GM12878 (cell line): ENCODE measurements at regions not wholly inside any gene's neighbourhood (a gene's known extent, or its start where the extent isn't known, plus 50 kb on each side); places are given as distances from the start of the nearest gene placed in this dataset.

Source experiments
- ATAC-seq: fragments of 200-7000 bp; cut with Tn5 transposase; 3 replicates; pipeline ENCODE4 v1.9.1; 2020; ENCODE audit warnings: mild to moderate bottlenecking, moderate library complexity
- BruUV-seq: library from RNA; stranded (reverse); fragments of 400-500 nt; replicated peaks from 2 replicates; lab custom pipeline; 2021; lab: Mats Ljungman, UMichigan
- CTCF ChIA-PET: fragments of 300-600 bp; sonication (Branson Sonifier 250); formaldehyde crosslinking; extraction: SDS; loops from one replicate; lab custom pipeline; 2021; ENCODE audit warnings: inconsistent platforms; lab: Yijun Ruan, JAX
- POLR2A ChIA-PET: fragments of 350-600 bp; formaldehyde crosslinking; extraction: SDS; loops from one replicate; lab custom pipeline; 2021; ENCODE audit warnings: inconsistent platforms; lab: Charles Lee
- RAD21 ChIA-PET: fragments of 300-600 bp; sonication (Branson Sonifier 250); formaldehyde crosslinking; loops from one replicate; lab custom pipeline; 2023; ENCODE audit warnings: antibody characterized with exemption; ENCODE audit not compliant: unreplicated experiment; lab: Charles Lee
- SMC1A ChIA-PET: fragments of 300-600 bp; sonication (Branson Sonifier 250); formaldehyde crosslinking; loops from one replicate; lab custom pipeline; 2023; ENCODE audit not compliant: unreplicated experiment, uncharacterized antibody; lab: Charles Lee
- DNase-seq: peaks from one replicate; pipeline ENCODE4 v3.0.0-alpha.2; 2011; ENCODE audit warnings: low read depth, low spot score
- FAIRE-seq: peaks from 3 replicates; lab custom pipeline; 2011; peaks lifted over from hg19 to GRCh38; lab: Jason Lieb, UNC
- H2AFZ ChIP-seq: 2 replicates; pipeline ENCODE4 v1.6.0; 2011; ENCODE audit warnings: low read depth, low read length, control low read depth; ENCODE audit not compliant: control insufficient read depth
- H3K27ac ChIP-seq: 2 replicates; pipeline ENCODE4 v1.5.1; 2011; ENCODE audit warnings: control low read depth; ENCODE audit not compliant: control insufficient read depth, insufficient read depth
- H3K27me3 ChIP-seq, 2 experiments: replicated peaks in 1 of 2; 2 replicates each; pipeline versions ENCODE4 v1.6.0 to v1.6.1; 2011; ENCODE audit warnings: low read length in 1 of 2; ENCODE audit not compliant: control insufficient read depth in 2 of 2, insufficient read depth in 2 of 2
- H3K36me3 ChIP-seq, 2 experiments: 2 replicates each; pipeline ENCODE4 v1.5.1; 2011; ENCODE audit warnings: low read length in 1 of 2; ENCODE audit not compliant: control insufficient read depth in 2 of 2, insufficient read depth in 2 of 2
- H3K4me1 ChIP-seq: 2 replicates; pipeline ENCODE4 v1.6.1; 2011; ENCODE audit warnings: mild to moderate bottlenecking, low read length, moderate library complexity, mixed read lengths; ENCODE audit not compliant: control insufficient read depth, insufficient read depth
- H3K4me2 ChIP-seq: 2 replicates; pipeline ENCODE4 v1.6.0; 2011; ENCODE audit warnings: control low read depth; ENCODE audit not compliant: control insufficient read depth, insufficient read depth
- H3K4me3 ChIP-seq: fragments of 200-600 bp; sonication (generic); 2 replicates; pipeline ENCODE4 v1.5.1; 2016
- H3K79me2 ChIP-seq: 2 replicates; pipeline ENCODE4 v1.6.0; 2011; ENCODE audit warnings: low read length; ENCODE audit not compliant: control insufficient read depth, insufficient read depth
- H3K9ac ChIP-seq: 2 replicates; pipeline ENCODE4 v1.8.0; 2011; ENCODE audit warnings: low read length, control low read depth, mixed read lengths; ENCODE audit not compliant: control insufficient read depth, insufficient read depth
- H3K9me3 ChIP-seq: replicated peaks from 3 replicates; pipeline ENCODE4 v1.5.1; 2011; ENCODE audit warnings: mild to moderate bottlenecking, low read length; ENCODE audit not compliant: control insufficient read depth, insufficient read depth
- H4K20me1 ChIP-seq: 2 replicates; pipeline ENCODE4 v1.6.0; 2011; ENCODE audit not compliant: control insufficient read depth, insufficient read depth
- ATF7 ChIP-seq: fragments of 450-650 bp; IDR thresholded peaks from 2 replicates; pipeline ENCODE4 v1.6.1; 2016; ENCODE audit warnings: low read depth, mild to moderate bottlenecking
- BMI1 ChIP-seq: fragments of 450-650 bp; IDR thresholded peaks from 2 replicates; pipeline ENCODE4 v1.6.1; 2016; ENCODE audit warnings: mild to moderate bottlenecking, moderate library complexity, borderline replicate concordance
- CHD1 ChIP-seq: IDR thresholded peaks from 2 replicates; pipeline ENCODE4 v1.6.1; 2012; ENCODE audit warnings: low read depth, low read length, improper control_type of control experiment
- HDAC2 ChIP-seq: fragments of 200-600 bp; sonication (generic); IDR thresholded peaks from 2 replicates; pipeline ENCODE4 v1.6.1; 2017
- HDGF ChIP-seq: fragments of 450-650 bp; IDR thresholded peaks from 2 replicates; pipeline ENCODE4 v1.6.1; 2016; ENCODE audit warnings: antibody characterized with exemption
- HSF1 ChIP-seq: fragments of 150-350 bp; IDR thresholded peaks from 2 replicates; pipeline ENCODE4 v1.6.1; 2014; ENCODE audit warnings: mild to moderate bottlenecking, low read depth, low read length
- NRF1 ChIP-seq: conservative IDR thresholded peaks from 2 replicates; pipeline ENCODE4 v1.6.1; 2011; ENCODE audit warnings: mild to moderate bottlenecking, low read depth, low read length, improper control_type of control experiment
- PKNOX1 ChIP-seq: fragments of 450-650 bp; IDR thresholded peaks from 2 replicates; pipeline ENCODE4 v1.6.1; 2016; ENCODE audit warnings: mild to moderate bottlenecking
- RB1 ChIP-seq: fragments of 450-650 bp; formaldehyde crosslinking; IDR thresholded peaks from 2 replicates; pipeline ENCODE4 v1.6.1; 2017; ENCODE audit warnings: mild to moderate bottlenecking, borderline replicate concordance
- RELA ChIP-seq: fragments of 450-650 bp; IDR thresholded peaks from 2 replicates; pipeline ENCODE4 v1.8.0; 2014; ENCODE audit warnings: borderline replicate concordance; ENCODE audit not compliant: partially characterized antibody
- ZBTB11 ChIP-seq: fragments of 450-650 bp; formaldehyde crosslinking; IDR thresholded peaks from 2 replicates; pipeline ENCODE4 v1.5.0; 2022; ENCODE audit warnings: mild to moderate bottlenecking, missing genetic modification characterization
- WGBS: methylation state at CpG from one replicate; pipeline ENCODE4 v1.1.6; 2016; ENCODE audit warnings: low lambda C conversion rate; ENCODE audit not compliant: insufficient replicate concordance, insufficient coverage; ENCODE audit errors: missing lambda C conversion rate; 5-methylcytosine and 5-hydroxymethylcytosine counted together
- in situ Hi-C: fragments of 300-500 bp; cut with MboI; formaldehyde crosslinking; loops from 9 replicates; pipeline ENCODE4 v1.14.3; 2018; ENCODE audit warnings: mixed read lengths
- intact Hi-C: fragments of 100-400 bp; cut with micrococcal nuclease; formaldehyde crosslinking; loops from one replicate; pipeline ENCODE4 v1.14.2; 2022; ENCODE audit not compliant: unreplicated experiment

GRCh38 chr2:129779783-129780182, 199.7 kb upstream of the RAB6C start:
- TF ChIP-seq BMI1 = no peak
- TF ChIP-seq, all 136 proteins: peak for 0
- Histone ChIP-seq H3K9ac (no peak overlapping the region), H3K79me2 (no peaks in the 10 kb centered on the region), H3K4me3 (no peak overlapping the region), H3K4me1 (no peaks in the 10 kb centered on the region), H2AFZ (no peak overlapping the region), H3K27me3 (no peaks in the 10 kb centered on the region; a peak in 1 of 4 replicates), H3K9me3 (no peaks in the 10 kb centered on the region), H4K20me1 (no peaks in the 10 kb centered on the region), H3K36me3 (no peaks in the 10 kb centered on the region), H3K27ac (no peak overlapping the region), H3K4me2 (no peak overlapping the region)
- BruUV-seq = no TSS peak
- ChIA-PET SMC1A (no interaction called here), RAD21 (no interaction called here), CTCF (no interaction called here), POLR2A (no interaction called here)
- WGBS = 23% methylated on average over 6 of the region's 6 CpGs
- intact Hi-C loops (no loop called here), in situ Hi-C loops (no loop called here)
- DNase-seq (no peak), FAIRE-seq (no peak), ATAC-seq (no peak)

GRCh38 chr2:129780316-129781270, 198.9 kb upstream of the RAB6C start:
- in situ Hi-C loops = no loop called here
- POLR2A ChIA-PET = no interaction called here
- Histone ChIP-seq H4K20me1 (no peaks in the 10 kb centered on the region), H3K79me2 (no peaks in the 10 kb centered on the region), H3K36me3 (no peaks in the 10 kb centered on the region), H3K4me2 (no peak overlapping the region), H3K9me3 (no peaks in the 10 kb centered on the region), H3K4me3 (no peak overlapping the region), H3K4me1 (no peaks in the 10 kb centered on the region), H3K9ac (no peak overlapping the region), H3K27ac (no peak overlapping the region), H2AFZ (no peak overlapping the region), H3K27me3 (no peaks in the 10 kb centered on the region; a peak in 1 of 4 replicates)
- CTCF ChIA-PET = no interaction called here
- RAD21 ChIA-PET = no interaction called here
- SMC1A ChIA-PET = no interaction called here
- DNase-seq (no peak), ATAC-seq (no peak), FAIRE-seq (no peak)
- no TSS peak for BruUV-seq
- intact Hi-C loops = no loop called here
- WGBS = 45% methylated on average over 13 of the region's 13 CpGs
- TF ChIP-seq CHD1 (no peak), NRF1 (no peak), HDAC2 (no peak), RB1 (no peak), PKNOX1 (no peak), ATF7 (no peak), RELA (no peak), ZBTB11 (CRISPR knock-in tag) (no peak), HSF1 (no peak), HDGF (no peak)
